Lower leg skin (tissue), 3 donors: ENCODE measurements at regions not wholly inside any gene's neighbourhood (a gene's known extent, or its start where the extent isn't known, plus 50 kb on each side); places are given as distances from the start of the nearest gene placed in this dataset.

Experiments used
- CTCF ChIP-seq, 3 donors: fragments of 450-650 bp; IDR thresholded peaks; one replicate each; pipeline ENCODE4 v1.5.1; 2016; ENCODE audit warnings: antibody characterized with exemption in 3 of 3, mild to moderate bottlenecking in 3 of 3, moderate library complexity in 2 of 3
- POLR2A ChIP-seq, 2 donors: fragments of 450-650 bp; IDR thresholded peaks; one replicate each; pipeline ENCODE4 v1.6.1; 2016 to 2017; ENCODE audit warnings: antibody characterized with exemption in 2 of 2, mild to moderate bottlenecking in 1 of 2, moderate library complexity in 1 of 2

GRCh38 chr21:28751176-28751575, 241.5 kb downstream of the LTN1 start:
- TF ChIP-seq CTCF (IDR thresholded peaks at IDR 0.05) (no peak), POLR2A (IDR thresholded peaks at IDR 0.05) (no peak)
